Liver (tissue), 8 donors: ENCODE measurements at regions not wholly inside any gene's neighbourhood (a gene's known extent, or its start where the extent isn't known, plus 50 kb on each side); places are given as distances from the start of the nearest gene placed in this dataset.

Experiments used
- DNase-seq: peaks from one replicate; pipeline ENCODE4 v3.0.0-alpha.2; 2017; ENCODE audit warnings: low spot score
- H3K27ac ChIP-seq, 2 donors: one replicate each; pipeline ENCODE4 v1.7.0; 2013; ENCODE audit warnings: inconsistent platforms in 2 of 2, low read length in 2 of 2, control low read depth in 1 of 2, low read depth in 1 of 2, mild to moderate bottlenecking in 1 of 2
- H3K27me3 ChIP-seq, 4 donors: one replicate each; pipeline versions ENCODE4 v1.6.1 to v1.7.0; 2013; ENCODE audit warnings: low read length in 3 of 4, inconsistent platforms in 1 of 4, mild to moderate bottlenecking in 1 of 4, moderate library complexity in 1 of 4; ENCODE audit not compliant: control insufficient read depth in 4 of 4, insufficient read depth in 4 of 4
- H3K36me3 ChIP-seq, 4 donors: one replicate each; pipeline versions ENCODE4 v1.6.1 to v1.7.0; 2013; ENCODE audit warnings: low read length in 3 of 4, mild to moderate bottlenecking in 3 of 4, low read depth in 1 of 4, moderate library complexity in 1 of 4; ENCODE audit not compliant: control insufficient read depth in 4 of 4, insufficient read depth in 3 of 4
- H3K4me1 ChIP-seq, 4 donors: one replicate each; pipeline versions ENCODE4 v1.6.1 to v1.7.0; 2013; ENCODE audit warnings: low read length in 3 of 4, mild to moderate bottlenecking in 3 of 4, moderate library complexity in 1 of 4; ENCODE audit not compliant: control insufficient read depth in 4 of 4, insufficient read depth in 4 of 4
- H3K4me3 ChIP-seq, 3 donors: one replicate each; pipeline versions ENCODE4 v1.6.1 to v1.7.0; 2013; ENCODE audit warnings: low read length in 3 of 3, control low read depth in 1 of 3, low read depth in 1 of 3, mild to moderate bottlenecking in 1 of 3
- H3K9ac ChIP-seq, 2 donors: one replicate each; pipeline ENCODE4 v1.7.0; 2013; ENCODE audit warnings: low read length in 2 of 2, mild to moderate bottlenecking in 2 of 2, moderate library complexity in 2 of 2, control low read depth in 1 of 2, low read depth in 1 of 2
- H3K9me3 ChIP-seq, 4 donors: one replicate each; pipeline versions ENCODE4 v1.6.1 to v1.7.0; 2013; ENCODE audit warnings: low read length in 3 of 4; ENCODE audit not compliant: control insufficient read depth in 4 of 4
- CTCF ChIP-seq: fragments of 150-350 bp; IDR thresholded peaks from 2 replicates; pipeline ENCODE4 v1.5.1; 2017; ENCODE audit warnings: improper control_type of control experiment, low read depth, low read length; ENCODE audit not compliant: missing input control
- EGR1 ChIP-seq, 2 donors: IDR thresholded peaks; 2 replicates each; pipeline ENCODE4 v1.6.1; 2016 to 2018; ENCODE audit warnings: antibody characterized with exemption in 2 of 2, low read depth in 2 of 2
- FOXA1 ChIP-seq: IDR thresholded peaks from 2 replicates; pipeline ENCODE4 v1.6.1; 2016; ENCODE audit warnings: antibody characterized with exemption
- FOXA2 ChIP-seq: IDR thresholded peaks from 2 replicates; pipeline ENCODE4 v1.6.1; 2016; ENCODE audit warnings: antibody characterized with exemption
- GABPA ChIP-seq, 2 donors: IDR thresholded peaks in 1 of 2; conservative IDR thresholded peaks in 1 of 2; 2 replicates each; pipeline ENCODE4 v1.6.1; 2016; ENCODE audit warnings: antibody characterized with exemption in 2 of 2, mild to moderate bottlenecking in 1 of 2, moderate library complexity in 1 of 2
- HNF4A ChIP-seq, 2 donors: conservative IDR thresholded peaks; 2 replicates each; pipeline ENCODE4 v1.6.1; 2016; ENCODE audit warnings: antibody characterized with exemption in 2 of 2, mild to moderate bottlenecking in 2 of 2
- HNF4G ChIP-seq: IDR thresholded peaks from 2 replicates; pipeline ENCODE4 v1.6.1; 2016; ENCODE audit warnings: antibody characterized with exemption
- JUND ChIP-seq, 2 donors: IDR thresholded peaks; 2 replicates each; pipeline ENCODE4 v1.6.1; 2016; ENCODE audit warnings: antibody characterized with exemption in 2 of 2
- MAX ChIP-seq: IDR thresholded peaks from 2 replicates; pipeline ENCODE4 v1.6.1; 2016; ENCODE audit warnings: antibody characterized with exemption
- NR2F2 ChIP-seq: IDR thresholded peaks from 2 replicates; pipeline ENCODE4 v1.6.1; 2016; ENCODE audit warnings: antibody characterized with exemption
- RAD21 ChIP-seq, 2 donors: IDR thresholded peaks; 2 replicates each; pipeline ENCODE4 v1.6.1; 2016; ENCODE audit warnings: antibody characterized with exemption in 2 of 2, mild to moderate bottlenecking in 2 of 2
- RXRA ChIP-seq, 2 donors: IDR thresholded peaks; 2 replicates each; pipeline ENCODE4 v1.6.1; 2017 to 2018; ENCODE audit warnings: antibody characterized with exemption in 2 of 2, mild to moderate bottlenecking in 1 of 2
- SP1 ChIP-seq: IDR thresholded peaks from 2 replicates; pipeline ENCODE4 v1.6.1; 2018; ENCODE audit warnings: antibody characterized with exemption, mild to moderate bottlenecking
- TAF1 ChIP-seq: conservative IDR thresholded peaks from 2 replicates; pipeline ENCODE4 v1.6.1; 2016; ENCODE audit warnings: antibody characterized with exemption, mild to moderate bottlenecking
- YY1 ChIP-seq: IDR thresholded peaks from 2 replicates; pipeline ENCODE4 v1.6.1; 2016; ENCODE audit warnings: antibody characterized with exemption, mild to moderate bottlenecking
- WGBS: extraction: QIAGEN DNeasy Blood & Tissue Kit; methylation state at CpG from one replicate; pipeline ENCODE4 v1.1.7; 2013; 5-methylcytosine and 5-hydroxymethylcytosine counted together
- TF ChIP-seq, protein P1 (sequence below): IDR thresholded peaks from 2 replicates; pipeline ENCODE4 v1.6.1; 2016; ENCODE audit warnings: antibody characterized with exemption
- TF ChIP-seq, protein P2 (sequence below): IDR thresholded peaks from 2 replicates; pipeline ENCODE4 v1.6.1; 2016; ENCODE audit warnings: antibody characterized with exemption
- donor health status: healthy.
- donor health status: healthy.
- donor health status: healthy.
- donor health status: healthy.
- donor health status: healthy.

- H3K9me3 ChIP-seq = no peaks in the 10 kb centered on the region
- H3K4me1 ChIP-seq = peaks cover 0 to 10% (median 6%) of the 10 kb centered on the region in 4 donors
- TF ChIP-seq HNF4A (conservative IDR thresholded peaks at IDR 0.05) (no peak), GABPA (IDR thresholded peaks at IDR 0.05 in 1 of 2, conservative IDR thresholded peaks at IDR 0.05 in 1 of 2) (no peak), FOXA1 (no peak), NR2F2 (no peak), JUND (IDR thresholded peaks at IDR 0.05) (no peak), TAF1 (no peak), EGR1 (IDR thresholded peaks at IDR 0.05; ENCODE audit: low read depth in 2 of 2) (no peak), YY1 (no peak), SP1 (no peak), MAX (no peak), RXRA (IDR thresholded peaks at IDR 0.05) (no peak), RAD21 (IDR thresholded peaks at IDR 0.05) (no peak), CTCF (no peak)
- TF ChIP-seq, protein P1, sequence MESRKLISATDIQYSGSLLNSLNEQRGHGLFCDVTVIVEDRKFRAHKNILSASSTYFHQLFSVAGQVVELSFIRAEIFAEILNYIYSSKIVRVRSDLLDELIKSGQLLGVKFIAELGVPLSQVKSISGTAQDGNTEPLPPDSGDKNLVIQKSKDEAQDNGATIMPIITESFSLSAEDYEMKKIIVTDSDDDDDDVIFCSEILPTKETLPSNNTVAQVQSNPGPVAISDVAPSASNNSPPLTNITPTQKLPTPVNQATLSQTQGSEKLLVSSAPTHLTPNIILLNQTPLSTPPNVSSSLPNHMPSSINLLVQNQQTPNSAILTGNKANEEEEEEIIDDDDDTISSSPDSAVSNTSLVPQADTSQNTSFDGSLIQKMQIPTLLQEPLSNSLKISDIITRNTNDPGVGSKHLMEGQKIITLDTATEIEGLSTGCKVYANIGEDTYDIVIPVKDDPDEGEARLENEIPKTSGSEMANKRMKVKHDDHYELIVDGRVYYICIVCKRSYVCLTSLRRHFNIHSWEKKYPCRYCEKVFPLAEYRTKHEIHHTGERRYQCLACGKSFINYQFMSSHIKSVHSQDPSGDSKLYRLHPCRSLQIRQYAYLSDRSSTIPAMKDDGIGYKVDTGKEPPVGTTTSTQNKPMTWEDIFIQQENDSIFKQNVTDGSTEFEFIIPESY = no peak
- no peak for DNase-seq
- no peaks in the 10 kb centered on the region for H3K27me3 ChIP-seq
- WGBS = 79% methylated on average over 2 of the region's 2 CpGs
- no peak overlapping the region for H3K9ac ChIP-seq
- H3K27ac ChIP-seq = no peak overlapping the region
- no peaks in the 10 kb centered on the region for H3K36me3 ChIP-seq
- H3K4me3 ChIP-seq = no peak overlapping the region
Observed at GRCh38 chr9:113692256-113692655, 183.9 kb upstream of the ZNF618 start.

- TF ChIP-seq FOXA2 = no peak
Observed at GRCh38 chr9:113694912-113695311, 181.2 kb upstream of the ZNF618 start.

DNA sequence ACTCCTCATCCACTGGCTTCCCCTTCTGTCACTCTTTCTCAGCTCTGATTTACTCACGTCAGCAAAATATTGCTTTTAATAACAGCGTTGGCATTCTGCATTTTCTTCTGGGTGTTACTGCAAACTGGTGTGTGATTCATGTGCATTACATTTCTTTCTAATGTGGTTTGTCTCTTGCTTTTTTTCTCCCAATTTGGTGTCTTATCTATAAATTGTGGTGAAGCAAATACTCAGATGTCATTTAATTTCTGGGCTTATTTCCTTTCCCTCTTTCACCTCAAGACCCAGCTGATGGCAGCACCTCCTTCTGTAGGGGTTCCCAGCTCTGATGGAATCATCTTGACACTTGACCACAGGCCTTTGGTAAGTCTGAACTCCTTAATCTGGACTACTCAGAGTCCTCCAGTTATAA, 180.7 kb upstream of the ZNF618 start:
- Histone ChIP-seq H3K27me3 (no peaks in the 10 kb centered on the region), H3K4me1 (no peaks in the 10 kb centered on the region), H3K27ac (no peak overlapping the region), H3K4me3 (no peak overlapping the region), H3K36me3 (no peaks in the 10 kb centered on the region), H3K9me3 (no peaks in the 10 kb centered on the region), H3K9ac (no peak overlapping the region)
- 84% methylated on average over 2 of the region's 2 CpGs for WGBS
- no peak for DNase-seq
- TF ChIP-seq, protein P2, sequence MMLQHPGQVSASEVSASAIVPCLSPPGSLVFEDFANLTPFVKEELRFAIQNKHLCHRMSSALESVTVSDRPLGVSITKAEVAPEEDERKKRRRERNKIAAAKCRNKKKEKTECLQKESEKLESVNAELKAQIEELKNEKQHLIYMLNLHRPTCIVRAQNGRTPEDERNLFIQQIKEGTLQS = no peak
- no peak for TF ChIP-seq RAD21 (IDR thresholded peaks at IDR 0.05)
- no peak for TF ChIP-seq NR2F2
- TF ChIP-seq GABPA (IDR thresholded peaks at IDR 0.05 in 1 of 2, conservative IDR thresholded peaks at IDR 0.05 in 1 of 2) = no peak
- no peak for TF ChIP-seq HNF4G

More at GRCh38 chr9:113694912-113695311, 181.2 kb upstream of the ZNF618 start:
- no peak overlapping the region for H3K4me3 ChIP-seq
- 88% methylated on average over 4 of the region's 4 CpGs for WGBS
- no peaks in the 10 kb centered on the region for H3K36me3 ChIP-seq
- no peaks in the 10 kb centered on the region for H3K4me1 ChIP-seq
- no peaks in the 10 kb centered on the region for H3K9me3 ChIP-seq
- no peak for DNase-seq
- H3K9ac ChIP-seq = no peak overlapping the region
- H3K27me3 ChIP-seq = no peaks in the 10 kb centered on the region
- H3K27ac ChIP-seq = no peak overlapping the region
